GM12878 (cell line): ENCODE measurements at regions not wholly inside any gene's neighbourhood (a gene's known extent, or its start where the extent isn't known, plus 50 kb on each side); places are given as distances from the start of the nearest gene placed in this dataset.
A peak's percentile ranks its signal among the peaks of the same experiment; 100 is the strongest.

ENCODE experiments used
- BCL11A ChIP-seq: IDR thresholded peaks from 2 replicates; pipeline ENCODE4 v1.6.1; 2011; ENCODE audit warnings: low read depth, low read length
- CHD1 ChIP-seq: IDR thresholded peaks from 2 replicates; pipeline ENCODE4 v1.6.1; 2012; ENCODE audit warnings: low read depth, low read length, improper control_type of control experiment
- CHD2 ChIP-seq: IDR thresholded peaks from 2 replicates; pipeline ENCODE4 v1.6.1; 2011; ENCODE audit warnings: low read depth, low read length, improper control_type of control experiment, borderline replicate concordance
- DPF2 ChIP-seq: fragments of 450-650 bp; IDR thresholded peaks from 2 replicates; pipeline ENCODE4 v1.6.1; 2017; ENCODE audit warnings: mild to moderate bottlenecking
- EGR1 ChIP-seq, 2 experiments: IDR thresholded peaks; 1 replicate in 1 of 2; 2 replicates in 1 of 2; pipeline ENCODE4 v1.6.1; 2011 to 2012; ENCODE audit warnings: low read depth in 2 of 2, low read length in 2 of 2, borderline replicate concordance in 1 of 2, mild to moderate bottlenecking in 1 of 2, moderate library complexity in 1 of 2
- FOXK2 ChIP-seq: fragments of 450-650 bp; IDR thresholded peaks from 2 replicates; pipeline ENCODE4 v1.6.1; 2017; ENCODE audit warnings: mild to moderate bottlenecking, moderate library complexity
- GATAD2B ChIP-seq: fragments of 450-650 bp; conservative IDR thresholded peaks from 2 replicates; pipeline ENCODE4 v1.6.1; 2017; ENCODE audit warnings: low read depth, mild to moderate bottlenecking, moderate library complexity
- HDGF ChIP-seq: fragments of 450-650 bp; IDR thresholded peaks from 2 replicates; pipeline ENCODE4 v1.6.1; 2016; ENCODE audit warnings: antibody characterized with exemption
- IKZF1 ChIP-seq: fragments of 450-650 bp; conservative IDR thresholded peaks from 2 replicates; pipeline ENCODE4 v1.6.1; 2017; ENCODE audit warnings: antibody characterized with exemption, mild to moderate bottlenecking
- IRF5 ChIP-seq: fragments of 450-650 bp; IDR thresholded peaks from 2 replicates; pipeline ENCODE4 v1.6.1; 2017; ENCODE audit warnings: borderline replicate concordance
- MAX ChIP-seq: IDR thresholded peaks from 2 replicates; pipeline ENCODE4 v1.6.1; 2012; ENCODE audit warnings: low read depth, low read length, improper control_type of control experiment
- MLLT1 ChIP-seq: fragments of 450-650 bp; IDR thresholded peaks from 2 replicates; pipeline ENCODE4 v1.6.1; 2016; ENCODE audit warnings: mild to moderate bottlenecking
- MYC ChIP-seq: IDR thresholded peaks from 2 replicates; pipeline ENCODE4 v1.6.1; 2011; ENCODE audit warnings: mild to moderate bottlenecking, low read length, moderate library complexity, inconsistent platforms; ENCODE audit not compliant: insufficient read depth, insufficient replicate concordance, insufficient read length, severe bottlenecking
- NFIC ChIP-seq: IDR thresholded peaks from 2 replicates; pipeline ENCODE4 v1.6.1; 2012; ENCODE audit warnings: low read depth, mild to moderate bottlenecking, inconsistent platforms, low read length, moderate library complexity
- RAD21 ChIP-seq: IDR thresholded peaks from 2 replicates; pipeline ENCODE4 v1.6.1; 2011; ENCODE audit warnings: mild to moderate bottlenecking, low read depth, low read length, moderate library complexity; ENCODE audit not compliant: insufficient read depth
- RAD51 ChIP-seq: fragments of 450-650 bp; IDR thresholded peaks from 2 replicates; pipeline ENCODE4 v1.6.1; 2016; ENCODE audit warnings: moderate library complexity, mild to moderate bottlenecking, inconsistent platforms
- RUNX3 ChIP-seq: IDR thresholded peaks from 2 replicates; pipeline ENCODE4 v1.6.1; 2012; ENCODE audit warnings: low read length, inconsistent platforms
- SPI1 ChIP-seq: IDR thresholded peaks from 2 replicates; pipeline ENCODE4 v1.6.1; 2011; ENCODE audit warnings: low read depth, mild to moderate bottlenecking, low read length, moderate library complexity, borderline replicate concordance; ENCODE audit not compliant: insufficient read depth
- SREBF2 ChIP-seq: IDR thresholded peaks from 2 replicates; pipeline ENCODE4 v1.6.1; 2012; ENCODE audit warnings: mild to moderate bottlenecking, low read length
- TF ChIP-seq, protein P1 (sequence below): fragments of 450-650 bp; IDR thresholded peaks from 2 replicates; pipeline ENCODE4 v1.6.1; 2017; ENCODE audit warnings: mild to moderate bottlenecking, moderate library complexity

- no peak for TF ChIP-seq GATAD2B
- TF ChIP-seq BCL11A: no peak
- TF ChIP-seq, protein P1, sequence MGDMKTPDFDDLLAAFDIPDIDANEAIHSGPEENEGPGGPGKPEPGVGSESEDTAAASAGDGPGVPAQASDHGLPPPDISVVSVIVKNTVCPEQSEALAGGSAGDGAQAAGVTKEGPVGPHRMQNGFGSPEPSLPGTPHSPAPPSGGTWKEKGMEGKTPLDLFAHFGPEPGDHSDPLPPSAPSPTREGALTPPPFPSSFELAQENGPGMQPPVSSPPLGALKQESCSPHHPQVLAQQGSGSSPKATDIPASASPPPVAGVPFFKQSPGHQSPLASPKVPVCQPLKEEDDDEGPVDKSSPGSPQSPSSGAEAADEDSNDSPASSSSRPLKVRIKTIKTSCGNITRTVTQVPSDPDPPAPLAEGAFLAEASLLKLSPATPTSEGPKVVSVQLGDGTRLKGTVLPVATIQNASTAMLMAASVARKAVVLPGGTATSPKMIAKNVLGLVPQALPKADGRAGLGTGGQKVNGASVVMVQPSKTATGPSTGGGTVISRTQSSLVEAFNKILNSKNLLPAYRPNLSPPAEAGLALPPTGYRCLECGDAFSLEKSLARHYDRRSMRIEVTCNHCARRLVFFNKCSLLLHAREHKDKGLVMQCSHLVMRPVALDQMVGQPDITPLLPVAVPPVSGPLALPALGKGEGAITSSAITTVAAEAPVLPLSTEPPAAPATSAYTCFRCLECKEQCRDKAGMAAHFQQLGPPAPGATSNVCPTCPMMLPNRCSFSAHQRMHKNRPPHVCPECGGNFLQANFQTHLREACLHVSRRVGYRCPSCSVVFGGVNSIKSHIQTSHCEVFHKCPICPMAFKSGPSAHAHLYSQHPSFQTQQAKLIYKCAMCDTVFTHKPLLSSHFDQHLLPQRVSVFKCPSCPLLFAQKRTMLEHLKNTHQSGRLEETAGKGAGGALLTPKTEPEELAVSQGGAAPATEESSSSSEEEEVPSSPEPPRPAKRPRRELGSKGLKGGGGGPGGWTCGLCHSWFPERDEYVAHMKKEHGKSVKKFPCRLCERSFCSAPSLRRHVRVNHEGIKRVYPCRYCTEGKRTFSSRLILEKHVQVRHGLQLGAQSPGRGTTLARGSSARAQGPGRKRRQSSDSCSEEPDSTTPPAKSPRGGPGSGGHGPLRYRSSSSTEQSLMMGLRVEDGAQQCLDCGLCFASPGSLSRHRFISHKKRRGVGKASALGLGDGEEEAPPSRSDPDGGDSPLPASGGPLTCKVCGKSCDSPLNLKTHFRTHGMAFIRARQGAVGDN: no peak
- no peak for TF ChIP-seq CHD1
- peak; percentile 86 for TF ChIP-seq IKZF1
- TF ChIP-seq RUNX3: 0 out of 2 replicates have a peak, but pooled peaks have one; percentile 29
- TF ChIP-seq EGR1 (IDR thresholded peaks at IDR 0.05; ENCODE audit: borderline replicate concordance in 1 of 2, low read depth in 2 of 2, low read length in 2 of 2): no peak
- TF ChIP-seq SPI1: peak; percentile 94
- TF ChIP-seq RAD51: 0 out of 2 replicates have a peak, but pooled peaks have one; percentile 53
- no peak for TF ChIP-seq IRF5
- no peak for TF ChIP-seq NFIC
- TF ChIP-seq MAX: no peak
- peak; percentile 66; the same call in 1 of the 2 replicates for TF ChIP-seq MLLT1
- peak; percentile 4; the same call in 1 of the 2 replicates for TF ChIP-seq RAD21
- no peak for TF ChIP-seq HDGF
- no peak for TF ChIP-seq CHD2
- TF ChIP-seq MYC: no peak
- TF ChIP-seq SREBF2: no peak
- TF ChIP-seq DPF2: peak; percentile 58; the same call in 1 of the 2 replicates
- TF ChIP-seq FOXK2: no peak
These were observed 241.8 kb upstream of the IRF2BP2 start (continued) for GRCh38 chr1:234851450-234852438.
